ENCODE measurements at regions not wholly inside any gene's neighbourhood (a gene's known extent, or its start where the extent isn't known, plus 50 kb on each side); places are given as distances from the start of the nearest gene placed in this dataset.
"Not testable (repeated sequence)": the region's sequence is repeated elsewhere in the genome, so short reads cannot be mapped to it uniquely, and the experiment has no call there.

- peaks cover 0 to 13% (median 2%) of the 10 kb centered on the region in 4 donors for H3K4me1 ChIP-seq
- no peaks in the 10 kb centered on the region for H3K27me3 ChIP-seq
- intact Hi-C loops (cut with DNase I; ENCODE audit: low total_unique reads) = no loop called here
- H3K27ac ChIP-seq = no peak overlapping the region
- DNase-seq = no peak
- in situ Hi-C loops (cut with MboI; ENCODE audit: low pct_ligation_motif_present in 1 of 4, low pct_unique_long_range_greater_than_20kb in 1 of 4, low sequenced_read_pairs in 3 of 4) = loop anchor here in 1 of 4 donors (25.0 kb wide), 2 partner anchors 395 to 670 kb away; no protein-coding TSS in a partner anchor
- TF ChIP-seq EP300 (IDR thresholded peaks at IDR 0.05; ENCODE audit: low read depth) = no peak
- TF ChIP-seq POLR2AphosphoS5 (IDR thresholded peaks at IDR 0.05) = no peak
- no peak for TF ChIP-seq POLR2A (IDR thresholded peaks at IDR 0.05)
- H3K4me3 ChIP-seq = no peak overlapping the region
- no peaks in the 10 kb centered on the region for H3K9me3 ChIP-seq
- H3K36me3 ChIP-seq = no peaks in the 10 kb centered on the region
- 77 to 88% methylated on average over 4 to 5 of the region's 5 CpGs for WGBS, 2 donors (ENCODE audit: low coverage in 1 of 2)
Measured at GRCh38 chr6:110541701-110542309, 65.4 kb upstream of the SLC22A16 start.

GRCh38 chr6:110539277-110540019, 63.0 kb upstream of the SLC22A16 start:
- in situ Hi-C loops (cut with MboI; ENCODE audit: low pct_ligation_motif_present in 1 of 4, low pct_unique_long_range_greater_than_20kb in 1 of 4, low sequenced_read_pairs in 3 of 4) = loop anchor here in 3 of 4 donors (10.0 to 25.0 kb wide), 3 partner anchors 398 to 673 kb away; no protein-coding TSS in a partner anchor
- 94% methylated on average over 4 of the region's 4 CpGs for WGBS, 2 donors (ENCODE audit: low coverage in 1 of 2)
- not testable (repeated sequence) for H3K27ac ChIP-seq

GRCh38 chr6:110538416-110539160, 62.2 kb upstream of the SLC22A16 start:
- in situ Hi-C loops (cut with MboI; ENCODE audit: low pct_ligation_motif_present in 1 of 4, low pct_unique_long_range_greater_than_20kb in 1 of 4, low sequenced_read_pairs in 3 of 4) (loop anchor here in 3 of 4 donors (10.0 to 25.0 kb wide), 3 partner anchors 399 to 674 kb away; no protein-coding TSS in a partner anchor), intact Hi-C loops (cut with DNase I; ENCODE audit: low total_unique reads) (no loop called here)
- Histone ChIP-seq H3K4me1 (peaks cover 0 to 17% (median 2%) of the 10 kb centered on the region in 4 donors), H3K27me3 (no peaks in the 10 kb centered on the region), H3K27ac (peak overlapping the region in 1 of 4 donors; percentile 44), H3K4me3 (no peak overlapping the region), H3K36me3 (no peaks in the 10 kb centered on the region), H3K9me3 (no peaks in the 10 kb centered on the region)
- no peak for DNase-seq
- TF ChIP-seq POLR2AphosphoS5 (IDR thresholded peaks at IDR 0.05) (no peak), EP300 (IDR thresholded peaks at IDR 0.05; ENCODE audit: low read depth) (no peak), CTCF (IDR thresholded peaks at IDR 0.05) (no peak), POLR2A (IDR thresholded peaks at IDR 0.05) (no peak)
- 63 to 87% methylated on average over 1 to 5 of the region's 5 CpGs for WGBS, 2 donors (ENCODE audit: low coverage in 1 of 2)

More at GRCh38 chr6:110539277-110540019, 63.0 kb upstream of the SLC22A16 start:
- intact Hi-C loops (cut with DNase I; ENCODE audit: low total_unique reads); H3K9me3 ChIP-seq; H3K27me3 ChIP-seq; DNase-seq; H3K36me3 ChIP-seq; H3K4me3 ChIP-seq: not testable (repeated sequence)
- H3K4me1 ChIP-seq = peaks cover 0 to 17% (median 2%) of the 10 kb centered on the region in 4 donors

- Histone ChIP-seq H3K9me3 (no peaks in the 10 kb centered on the region), H3K36me3 (no peaks in the 10 kb centered on the region), H3K4me3 (no peak overlapping the region), H3K27ac (peak overlapping the region in 3 of 4 donors; percentile 15 to 55 (median 52)), H3K4me1 (peaks cover 0 to 17% (median 2%) of the 10 kb centered on the region in 4 donors), H3K27me3 (no peaks in the 10 kb centered on the region)
- DNase-seq = no peak
- 31 to 53% methylated on average over 8 of the region's 8 CpGs for WGBS, 2 donors (ENCODE audit: low coverage in 1 of 2)
- TF ChIP-seq CTCF (IDR thresholded peaks at IDR 0.05) (no peak), POLR2AphosphoS5 (IDR thresholded peaks at IDR 0.05) (peak in 1 of 3 donors; percentile 39)
- in situ Hi-C loops (cut with MboI; ENCODE audit: low pct_ligation_motif_present in 1 of 4, low pct_unique_long_range_greater_than_20kb in 1 of 4, low sequenced_read_pairs in 3 of 4) (loop anchor here in 3 of 4 donors (10.0 to 25.0 kb wide), 3 partner anchors 400 to 675 kb away; no protein-coding TSS in a partner anchor), intact Hi-C loops (cut with DNase I; ENCODE audit: low total_unique reads) (no loop called here)
Measured at GRCh38 chr6:110537208-110538123, 61.1 kb upstream of the SLC22A16 start.

Measured in transverse colon (tissue), 4 donors.